ENCODE measurements at regions not wholly inside any gene's neighbourhood (a gene's known extent, or its start where the extent isn't known, plus 50 kb on each side); places are given as distances from the start of the nearest gene placed in this dataset.
"Not testable (repeated sequence)": the region's sequence is repeated elsewhere in the genome, so short reads cannot be mapped to it uniquely, and the experiment has no call there.

GRCh38 chr5:32931438-32931837, 220.3 kb downstream of the NPR3 start:
- DNase-seq, result not testable (repeated sequence)

- no peak for DNase-seq
Observed at GRCh38 chr5:32932241-32932935, 221.3 kb downstream of the NPR3 start.

DNA sequence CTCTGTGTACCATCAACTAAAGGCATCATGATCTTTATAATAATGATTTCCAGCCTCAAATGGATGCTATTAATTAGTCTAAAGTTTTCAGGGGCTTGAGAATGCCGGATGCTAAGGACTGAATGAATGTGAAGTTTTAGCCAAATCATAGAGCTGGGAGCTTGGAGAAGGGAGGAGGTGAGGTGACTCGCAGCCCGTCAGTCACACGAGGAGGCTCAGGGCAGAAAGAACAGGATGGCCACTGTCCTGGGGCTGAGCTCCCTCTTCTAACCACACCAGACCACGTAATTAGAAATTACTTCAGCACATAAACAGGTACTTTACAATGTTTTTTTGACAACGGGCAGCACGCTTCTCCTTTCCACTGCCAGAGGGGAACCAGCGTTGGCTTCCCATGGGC, 222.6 kb downstream of the NPR3 start:
- no peak for DNase-seq

- DNase-seq, result no peak
Observed at GRCh38 chr5:32934529-32934928, 223.4 kb downstream of the NPR3 start.

- DNase-seq, result no peak
Observed at GRCh38 chr5:32935283-32935682, 224.2 kb downstream of the NPR3 start.

DNA sequence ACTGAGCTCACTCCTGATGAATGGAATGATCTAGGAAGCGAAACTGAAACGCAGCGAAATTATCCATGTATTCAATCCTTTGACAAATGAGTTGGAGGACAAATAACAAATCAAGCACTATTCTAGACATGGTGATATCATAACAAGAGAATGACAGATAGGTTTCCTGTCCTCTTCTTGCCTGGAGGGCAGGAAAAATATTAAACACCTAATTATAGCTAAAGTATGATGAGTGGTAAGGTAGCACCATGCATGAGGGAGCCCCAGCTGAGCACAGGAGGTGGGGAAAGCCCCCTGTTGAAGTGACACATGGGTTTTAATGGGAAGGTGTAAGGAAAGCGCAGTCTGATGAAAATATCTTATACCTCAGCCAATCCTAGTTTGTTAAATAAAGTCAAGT, 225.2 kb downstream of the NPR3 start:
- no peak for DNase-seq

GRCh38 chr5:32942225-32942989, 231.3 kb downstream of the NPR3 start:
- DNase-seq, result no peak

- no peak for DNase-seq
Observed at GRCh38 chr5:32949286-32949970, 238.3 kb downstream of the NPR3 start.

DNA sequence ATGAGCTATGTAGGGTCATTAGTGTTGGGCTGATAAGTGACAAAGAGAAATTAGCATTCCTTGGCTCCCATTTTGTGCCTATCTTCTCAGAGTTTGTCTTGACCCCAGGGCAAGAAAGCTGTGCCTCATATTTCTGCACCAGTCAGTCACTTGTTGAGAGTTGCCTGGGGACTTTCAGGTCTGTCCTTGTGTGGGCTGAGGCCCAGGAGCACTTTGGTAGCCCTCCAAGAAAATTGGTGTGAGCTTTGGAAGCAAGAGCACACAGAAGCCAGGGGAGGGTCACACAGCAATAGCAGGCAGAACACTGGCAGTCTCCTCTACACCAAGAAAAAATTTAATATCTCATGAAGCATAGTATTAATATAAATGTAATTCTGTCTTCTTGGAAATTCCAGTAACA, 239.9 kb downstream of the NPR3 start:
- DNase-seq, result no peak

DNA sequence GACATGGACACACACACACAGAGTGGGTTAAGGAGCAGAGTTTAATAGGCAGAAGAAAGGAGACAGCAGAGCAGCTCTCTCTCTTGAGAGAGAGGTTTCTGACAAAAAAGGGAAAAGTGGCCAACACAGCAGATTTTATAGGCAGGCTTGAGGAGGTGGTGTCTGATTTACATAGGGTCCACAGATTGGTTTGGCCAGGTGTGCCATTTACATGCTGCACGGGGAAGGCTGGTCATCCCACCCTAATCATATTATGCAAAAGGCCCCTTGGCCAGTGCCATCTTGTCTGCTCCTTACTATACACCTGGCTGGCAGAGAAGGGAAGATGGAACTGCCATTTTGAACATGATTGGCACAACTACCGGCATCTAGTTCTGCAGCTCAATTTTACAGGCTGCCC, 240.8 kb downstream of the NPR3 start:
- no peak for DNase-seq

- DNase-seq, result not testable (repeated sequence)
Observed at GRCh38 chr5:32952421-32952820, 241.3 kb downstream of the NPR3 start.

- no peak for DNase-seq
Observed at GRCh38 chr5:32953694-32954093, 242.6 kb downstream of the NPR3 start.

DNA sequence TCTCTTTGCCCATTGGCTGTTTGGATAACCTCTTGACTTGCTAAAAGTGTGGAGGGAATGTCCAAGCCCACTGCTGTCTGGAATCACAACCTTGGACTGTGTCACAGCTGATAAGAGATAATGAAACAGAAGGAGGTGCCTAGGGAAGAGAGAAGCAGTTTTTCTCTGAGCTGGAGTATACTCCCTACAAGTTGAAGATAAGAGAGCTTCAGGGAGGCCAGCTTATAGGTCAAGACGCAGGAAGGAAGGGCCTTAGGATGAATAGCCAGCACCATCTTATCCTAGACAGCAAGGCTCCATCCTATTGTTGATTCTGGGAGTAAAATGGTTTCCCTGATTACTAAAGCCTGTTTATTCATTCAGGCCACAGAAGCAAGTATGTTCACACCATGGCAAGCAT, 244.7 kb downstream of the NPR3 start:
- DNase-seq, result no peak

- no peak for DNase-seq
Observed at GRCh38 chr5:32960340-32961058, 249.4 kb downstream of the NPR3 start.

GRCh38 chr5:32961059-32961415, 249.9 kb downstream of the NPR3 start:
- no peak for DNase-seq

DNA sequence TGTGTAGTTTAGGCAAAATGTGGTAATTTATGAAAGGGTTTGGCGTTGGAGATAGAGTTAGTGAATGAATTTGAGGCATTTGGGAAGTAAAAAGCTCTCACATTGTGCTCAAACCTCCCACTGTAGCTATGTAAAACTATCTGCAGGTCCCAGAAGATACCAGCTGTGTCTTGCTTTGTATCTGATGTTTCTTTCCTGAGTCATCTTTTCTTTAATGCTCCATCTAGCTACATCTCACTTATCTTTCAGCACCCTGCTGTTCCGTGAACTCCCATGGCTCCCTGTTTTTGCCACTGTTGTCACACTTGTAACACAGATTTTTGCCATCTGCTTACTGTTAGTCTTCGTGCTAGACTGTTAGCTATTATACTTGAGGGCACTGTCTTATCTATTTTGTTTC, 253.1 kb downstream of the NPR3 start:
- DNase-seq, result no peak

- DNase-seq, result no peak
Observed at GRCh38 chr5:32973646-32974045, 262.5 kb downstream of the NPR3 start.

- DNase-seq, result no peak
Observed at GRCh38 chr5:32975656-32976375, 264.7 kb downstream of the NPR3 start.

- no peak for DNase-seq
Observed at GRCh38 chr5:32981061-32981460, 269.9 kb downstream of the NPR3 start.

- no peak for DNase-seq
Observed at GRCh38 chr5:32984851-32985610, 273.9 kb downstream of the NPR3 start.

- no peak for DNase-seq
Observed at GRCh38 chr5:32989815-32990214, 278.7 kb downstream of the NPR3 start.

Measured in femur (tissue), 1 donor.